Right atrium auricular region (tissue), 2 donors: ENCODE measurements at regions not wholly inside any gene's neighbourhood (a gene's known extent, or its start where the extent isn't known, plus 50 kb on each side); places are given as distances from the start of the nearest gene placed in this dataset.
"Not testable (repeated sequence)": the region's sequence is repeated elsewhere in the genome, so short reads cannot be mapped to it uniquely, and the experiment has no call there.

ENCODE experiments used
- DNase-seq: peaks from one replicate; pipeline ENCODE4 v3.0.0-alpha.2; 2019; ENCODE audit warnings: low spot score
- H3K27ac ChIP-seq, 2 donors: fragments of 200-600 bp; sonication (generic); 1 replicate in 1 of 2; 2 replicates in 1 of 2; pipeline ENCODE4 v1.5.1; 2016 to 2019
- H3K27me3 ChIP-seq, 2 donors: fragments of 200-600 bp; sonication (generic); one replicate each; pipeline versions ENCODE4 v1.5.1 to v1.6.0; 2017 to 2019
- H3K36me3 ChIP-seq: fragments of 200-600 bp; sonication (generic); one replicate; pipeline ENCODE4 v1.5.1; 2016
- H3K4me1 ChIP-seq, 2 donors: fragments of 200-600 bp; sonication (generic); one replicate each; pipeline versions ENCODE4 v1.5.1 to v1.6.0; 2017 to 2019
- H3K4me3 ChIP-seq, 2 donors: fragments of 200-600 bp; sonication (generic); 1 replicate in 1 of 2; 2 replicates in 1 of 2; pipeline ENCODE4 v1.5.1; 2017 to 2019; ENCODE audit warnings: mild to moderate bottlenecking in 1 of 2, moderate library complexity in 1 of 2
- H3K9me3 ChIP-seq, 2 donors: fragments of 200-600 bp; sonication (generic); one replicate each; pipeline ENCODE4 v1.5.1; 2019
- CTCF ChIP-seq, 2 donors: fragments of 200-600 bp; sonication (generic); IDR thresholded peaks; one replicate each; pipeline ENCODE4 v1.5.1; 2019; ENCODE audit warnings: antibody characterized with exemption in 2 of 2

DNA sequence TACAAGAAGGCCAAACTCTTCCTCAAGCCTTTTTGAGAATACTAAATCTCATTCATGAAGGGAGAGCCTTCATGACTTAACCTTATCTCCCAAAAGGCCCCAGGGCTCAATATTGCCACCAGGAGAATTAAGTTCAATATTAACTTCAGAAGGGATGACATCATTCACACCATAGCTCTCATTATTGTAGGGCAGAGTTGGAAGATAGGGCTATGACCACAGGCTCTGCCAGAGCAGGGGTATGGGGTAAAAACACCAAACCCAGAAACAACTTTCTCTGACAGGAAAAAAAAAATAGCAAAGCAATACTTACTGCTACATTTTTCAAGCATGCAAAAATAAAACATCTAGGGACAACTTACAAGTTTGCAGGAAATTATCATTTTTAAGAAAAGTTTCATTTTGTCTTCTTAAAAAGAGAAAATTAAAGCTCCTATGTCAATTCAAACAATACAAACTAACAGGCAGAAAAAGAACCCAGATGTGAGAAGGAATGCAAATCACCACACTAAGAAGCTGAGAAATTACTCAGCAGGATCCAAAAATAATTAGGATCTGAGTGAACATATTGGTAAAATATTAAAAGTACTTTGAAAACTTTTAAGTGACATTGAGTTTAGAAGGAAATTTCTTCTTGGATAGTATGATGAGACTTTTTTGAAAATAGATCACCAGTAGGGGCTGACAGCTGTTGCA, 1156.5 kb downstream of the NCAM2 start:
- H3K27me3 ChIP-seq, result no peaks in the 10 kb centered on the region
- no peak overlapping the region for H3K27ac ChIP-seq
- no peaks in the 10 kb centered on the region for H3K9me3 ChIP-seq
- H3K36me3 ChIP-seq, result no peaks in the 10 kb centered on the region
- no peak for DNase-seq
- TF ChIP-seq CTCF (IDR thresholded peaks at IDR 0.05), result no peak
- H3K4me3 ChIP-seq, result no peak overlapping the region
- H3K4me1 ChIP-seq, result no peaks in the 10 kb centered on the region

DNA sequence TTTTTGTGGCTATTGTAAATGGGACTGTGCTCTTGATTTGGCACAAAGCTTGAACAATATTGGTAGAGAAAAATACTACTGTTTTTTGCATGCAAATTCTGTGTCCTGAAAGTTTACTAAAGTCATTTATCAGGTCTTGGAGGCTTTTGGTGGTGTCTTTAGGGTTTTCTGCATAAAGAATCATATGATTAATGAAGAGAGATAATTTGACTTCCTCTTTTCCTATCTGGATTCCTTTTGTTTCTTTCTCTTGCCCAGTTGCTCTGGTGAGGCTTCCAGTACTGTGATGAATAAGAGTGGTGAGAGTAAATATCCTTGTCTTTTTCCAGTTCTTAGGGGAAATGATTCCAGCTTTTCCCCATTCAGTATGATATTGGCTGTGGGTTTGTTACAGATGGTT, 1166.7 kb downstream of the NCAM2 start:
- H3K4me1 ChIP-seq, result no peaks in the 10 kb centered on the region
- peaks cover 0 to 11% of the 10 kb centered on the region in 2 donors for H3K9me3 ChIP-seq

DNA sequence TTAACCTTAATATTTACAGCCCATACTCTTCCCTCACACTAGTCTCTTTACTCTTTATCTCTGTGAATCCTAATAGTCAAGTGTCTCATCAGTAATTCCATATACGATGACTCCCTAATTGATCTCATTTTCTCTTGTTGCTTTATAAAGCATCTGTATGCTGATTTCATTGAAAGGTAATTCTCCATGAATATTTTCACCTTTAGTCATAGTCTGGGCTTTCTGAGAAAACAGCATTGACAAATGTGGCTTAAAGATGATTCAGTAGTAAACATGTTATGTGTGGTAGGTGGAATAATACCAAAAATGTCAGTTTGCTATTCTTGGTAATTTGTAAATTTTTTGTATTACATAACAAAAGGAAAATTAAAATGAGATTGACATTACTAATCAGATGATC, 1176.5 kb downstream of the NCAM2 start:
- H3K9me3 ChIP-seq, result no peaks in the 10 kb centered on the region
- no peak overlapping the region for H3K27ac ChIP-seq
- DNase-seq, result no peak
- no peaks in the 10 kb centered on the region for H3K27me3 ChIP-seq
- no peaks in the 10 kb centered on the region for H3K4me1 ChIP-seq
- no peak for TF ChIP-seq CTCF (IDR thresholded peaks at IDR 0.05)
- H3K4me3 ChIP-seq, result no peak overlapping the region
- H3K36me3 ChIP-seq, result no peaks in the 10 kb centered on the region

More for the DNA sequence above, 1166.7 kb downstream of the NCAM2 start:
- no peak overlapping the region for H3K27ac ChIP-seq
- H3K27me3 ChIP-seq, result no peaks in the 10 kb centered on the region
- no peak for TF ChIP-seq CTCF (IDR thresholded peaks at IDR 0.05)
- no peaks in the 10 kb centered on the region for H3K36me3 ChIP-seq
- H3K4me3 ChIP-seq, result no peak overlapping the region
- no peak for DNase-seq

DNA sequence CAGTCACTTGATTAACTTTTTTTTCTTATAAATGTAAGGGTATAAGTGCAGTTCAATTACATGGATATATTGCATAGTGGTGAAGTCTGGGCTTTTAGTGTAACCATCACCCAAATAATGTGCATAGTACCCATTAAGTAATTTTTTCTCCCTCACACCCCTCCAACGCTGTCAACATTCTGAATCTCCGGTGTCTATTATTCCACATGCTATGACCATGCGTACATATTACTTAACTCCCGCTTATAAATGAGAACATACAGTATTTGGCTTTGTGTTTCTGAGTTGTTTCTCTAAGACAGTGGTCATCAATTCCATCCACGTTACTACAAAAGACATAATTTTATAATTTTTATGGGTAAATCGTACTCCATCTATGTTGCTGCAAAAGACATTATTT, 1191.1 kb downstream of the NCAM2 start:
- Histone ChIP-seq H3K27ac (no peak overlapping the region), H3K4me3 (no peak overlapping the region), H3K9me3 (no peaks in the 10 kb centered on the region), H3K27me3 (no peaks in the 10 kb centered on the region), H3K36me3 (no peaks in the 10 kb centered on the region), H3K4me1 (no peaks in the 10 kb centered on the region)
- no peak for TF ChIP-seq CTCF (IDR thresholded peaks at IDR 0.05)
- no peak for DNase-seq

- no peak overlapping the region for H3K27ac ChIP-seq
- H3K27me3 ChIP-seq, result no peaks in the 10 kb centered on the region
- H3K4me1 ChIP-seq, result no peaks in the 10 kb centered on the region
- H3K9me3 ChIP-seq, result no peaks in the 10 kb centered on the region
- TF ChIP-seq CTCF (IDR thresholded peaks at IDR 0.05), result no peak
- DNase-seq, result no peak
- no peak overlapping the region for H3K4me3 ChIP-seq
- H3K36me3 ChIP-seq, result no peaks in the 10 kb centered on the region
Measured at GRCh38 chr21:22191581-22191980, 1193.4 kb downstream of the NCAM2 start.

- no peaks in the 10 kb centered on the region for H3K36me3 ChIP-seq
- no peaks in the 10 kb centered on the region for H3K9me3 ChIP-seq
- H3K4me3 ChIP-seq, result no peak overlapping the region
- H3K27me3 ChIP-seq, result no peaks in the 10 kb centered on the region
- no peaks in the 10 kb centered on the region for H3K4me1 ChIP-seq
- no peak overlapping the region for H3K27ac ChIP-seq
- TF ChIP-seq CTCF (IDR thresholded peaks at IDR 0.05), result no peak
- DNase-seq, result no peak
Measured at GRCh38 chr21:22192766-22193165, 1194.6 kb downstream of the NCAM2 start.

DNA sequence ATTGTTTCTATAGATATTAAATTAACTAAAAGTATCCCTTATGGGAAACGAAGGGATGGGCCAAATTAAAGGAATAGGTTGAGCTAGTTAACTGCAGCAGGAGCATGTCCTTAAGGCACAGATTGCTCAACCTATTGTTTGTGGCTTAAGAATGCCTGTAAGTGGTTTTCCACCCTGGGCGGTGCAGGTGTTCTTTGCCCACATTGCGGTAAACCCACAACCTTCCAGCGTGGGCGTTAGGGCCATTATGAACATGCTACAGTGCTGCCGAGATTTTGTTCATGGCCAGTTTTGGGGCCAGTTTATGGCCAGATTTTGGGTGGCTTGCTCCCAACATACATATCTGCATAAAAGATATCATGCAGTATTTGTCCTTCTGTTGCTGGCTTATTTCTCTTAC, 1196.8 kb downstream of the NCAM2 start:
- H3K27ac ChIP-seq, DNase-seq, H3K4me1 ChIP-seq, H3K27me3 ChIP-seq, H3K4me3 ChIP-seq, H3K36me3 ChIP-seq, H3K9me3 ChIP-seq: not testable (repeated sequence)
